Natural killer cell treated with Interleukin-12 subunit alpha and Interleukin-12 subunit beta and Interleukin-15 and Interleukin-18, amount 100 ng/mL, for 72 hours (primary cell): ENCODE measurements at regions not wholly inside any gene's neighbourhood (a gene's known extent, or its start where the extent isn't known, plus 50 kb on each side); places are given as distances from the start of the nearest gene placed in this dataset.
A peak's percentile ranks its signal among the peaks of the same experiment; 100 is the strongest.

ENCODE experiments used
- ATAC-seq, 2 donors: fragments of 150-1000 bp; cut with Tn5 transposase in 1 of 2; sonication (Bioruptor Pico), chemical (Tn5 transposase) in 1 of 2; 2 replicates each; pipeline ENCODE4 v1.10.0; 2021
- DNase-seq: peaks from one replicate; pipeline ENCODE4 v3.0.0; 2022; ENCODE audit warnings: low spot score
- H3K27ac Mint-ChIP-seq, 2 donors: 1 replicate in 1 of 2; 2 replicates in 1 of 2; pipeline ENCODE4 v1.8.0; 2022; ENCODE audit warnings: mixed read lengths in 2 of 2, mild to moderate bottlenecking in 1 of 2, moderate library complexity in 1 of 2
- H3K27me3 Mint-ChIP-seq, 2 donors: 1 replicate in 1 of 2; 2 replicates in 1 of 2; pipeline ENCODE4 v1.8.0; 2022; ENCODE audit warnings: mixed read lengths in 2 of 2
- H3K36me3 Mint-ChIP-seq: one replicate; pipeline ENCODE4 v1.8.0; 2022; ENCODE audit warnings: mixed read lengths
- H3K4me1 Mint-ChIP-seq, 2 donors: 1 replicate in 1 of 2; 2 replicates in 1 of 2; pipeline ENCODE4 v1.8.0; 2022; ENCODE audit warnings: low read depth in 2 of 2, mixed read lengths in 2 of 2, mild to moderate bottlenecking in 1 of 2
- H3K4me3 Mint-ChIP-seq: one replicate; pipeline ENCODE4 v1.8.0; 2022; ENCODE audit warnings: mixed read lengths
- H3K9me3 Mint-ChIP-seq: 2 replicates; pipeline ENCODE4 v1.8.0; 2022; ENCODE audit warnings: mixed read lengths

- Mint-ChIP-seq H3K36me3 (no peaks in the 10 kb centered on the region), H3K4me1 (no peaks in the 10 kb centered on the region), H3K4me3 (no peak overlapping the region), H3K27ac (no peak overlapping the region), H3K9me3 (no peaks in the 10 kb centered on the region), H3K27me3 (peaks cover 9 to 20% of the 10 kb centered on the region in 2 donors)
- DNase-seq (no peak), ATAC-seq (no peak)
These were observed 52.2 kb downstream of the ADRA2C start for GRCh38 chr4:3818371-3818770.

DNA sequence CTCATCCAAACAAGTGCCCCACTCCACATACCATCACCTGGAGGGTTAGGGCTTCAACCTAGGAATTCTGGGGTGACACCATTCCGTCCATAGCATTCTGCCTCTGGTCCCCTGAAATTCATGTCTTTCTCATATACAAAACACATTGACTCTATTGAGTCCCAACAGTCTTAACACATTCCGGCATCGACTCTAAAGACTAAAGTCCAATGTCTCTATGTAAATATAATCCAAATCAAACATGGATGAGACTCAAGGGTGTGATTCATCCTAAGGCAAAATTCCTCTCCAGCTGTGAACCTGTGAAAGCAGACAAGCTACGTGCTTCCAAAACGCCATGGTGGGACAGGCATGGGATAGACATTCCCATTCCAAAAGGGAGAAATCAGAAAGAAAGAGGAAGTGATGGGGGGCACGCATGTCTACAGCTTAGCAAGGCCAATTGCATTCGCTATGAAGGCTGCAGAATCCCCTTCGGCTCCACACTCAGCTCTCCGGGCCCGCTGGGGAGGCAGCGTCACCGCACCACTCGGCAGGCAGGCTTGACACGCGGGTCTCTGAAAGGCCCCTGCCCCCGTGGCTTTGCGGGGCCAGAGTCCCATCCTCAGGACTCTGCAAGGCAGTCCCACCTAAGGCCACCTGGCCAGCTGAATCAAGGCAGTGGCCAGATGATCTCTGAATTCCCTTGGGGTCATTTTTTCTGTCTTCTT is 53.2 kb downstream of the ADRA2C start:
- no peak for DNase-seq
- H3K27me3 Mint-ChIP-seq, result peaks cover 11 to 20% of the 10 kb centered on the region in 2 donors
- H3K27ac Mint-ChIP-seq, result no peak overlapping the region
- no peaks in the 10 kb centered on the region for H3K9me3 Mint-ChIP-seq
- no peak for ATAC-seq
- no peaks in the 10 kb centered on the region for H3K36me3 Mint-ChIP-seq
- no peak overlapping the region for H3K4me3 Mint-ChIP-seq
- no peaks in the 10 kb centered on the region for H3K4me1 Mint-ChIP-seq

DNA sequence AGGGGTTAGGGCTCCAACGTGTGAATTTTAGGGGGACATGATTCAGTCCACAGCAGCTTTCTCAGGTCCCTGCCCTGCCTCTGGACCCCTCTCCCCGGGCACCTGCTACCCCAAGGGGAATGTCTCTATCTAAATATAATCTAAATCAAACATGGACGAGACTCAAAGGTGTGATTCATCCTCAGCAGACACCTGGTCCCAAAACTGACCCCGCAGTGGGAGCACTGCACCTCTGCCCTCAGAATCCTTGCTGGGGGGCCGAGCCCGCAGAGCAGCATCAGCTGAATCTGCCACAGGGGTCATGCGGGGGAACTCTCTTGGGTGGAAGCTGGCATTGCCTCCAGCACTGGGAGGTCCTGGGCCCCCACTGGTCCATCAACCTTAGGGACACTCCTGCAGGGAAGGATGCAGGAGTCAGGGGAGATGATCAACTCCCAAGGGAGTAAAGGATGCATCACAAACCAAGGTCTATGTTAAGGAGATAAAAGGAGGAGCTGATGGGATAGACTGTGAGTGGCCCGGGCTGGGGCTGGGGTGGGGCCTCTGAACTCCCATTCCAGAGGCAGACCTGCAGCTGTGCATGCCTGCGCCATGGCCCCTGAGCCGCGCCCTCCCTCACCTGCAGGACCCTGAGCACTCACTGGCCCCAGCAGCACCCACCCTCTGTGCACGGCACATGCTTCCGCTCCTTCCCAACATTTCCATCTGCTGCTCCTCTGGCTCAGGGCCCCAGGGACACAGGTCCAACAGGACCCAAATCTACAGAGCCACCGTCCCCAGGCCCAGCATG is 54.0 kb downstream of the ADRA2C start:
- Mint-ChIP-seq H3K4me1 (no peaks in the 10 kb centered on the region), H3K36me3 (no peaks in the 10 kb centered on the region), H3K27ac (no peak overlapping the region), H3K27me3 (peaks cover 19 to 27% of the 10 kb centered on the region in 2 donors), H3K4me3 (no peak overlapping the region), H3K9me3 (no peaks in the 10 kb centered on the region)
- DNase-seq (no peak), ATAC-seq (peak in 1 of 2 donors; percentile 6)

GRCh38 chr4:3820806-3821579 is 54.8 kb downstream of the ADRA2C start:
- H3K27ac Mint-ChIP-seq, result no peak overlapping the region
- ATAC-seq (no peak), DNase-seq (no peak)
- H3K4me3 Mint-ChIP-seq, result no peak overlapping the region
- H3K27me3 Mint-ChIP-seq, result peaks cover 21 to 29% of the 10 kb centered on the region in 2 donors
- no peaks in the 10 kb centered on the region for H3K36me3 Mint-ChIP-seq
- no peaks in the 10 kb centered on the region for H3K9me3 Mint-ChIP-seq
- no peaks in the 10 kb centered on the region for H3K4me1 Mint-ChIP-seq

DNA sequence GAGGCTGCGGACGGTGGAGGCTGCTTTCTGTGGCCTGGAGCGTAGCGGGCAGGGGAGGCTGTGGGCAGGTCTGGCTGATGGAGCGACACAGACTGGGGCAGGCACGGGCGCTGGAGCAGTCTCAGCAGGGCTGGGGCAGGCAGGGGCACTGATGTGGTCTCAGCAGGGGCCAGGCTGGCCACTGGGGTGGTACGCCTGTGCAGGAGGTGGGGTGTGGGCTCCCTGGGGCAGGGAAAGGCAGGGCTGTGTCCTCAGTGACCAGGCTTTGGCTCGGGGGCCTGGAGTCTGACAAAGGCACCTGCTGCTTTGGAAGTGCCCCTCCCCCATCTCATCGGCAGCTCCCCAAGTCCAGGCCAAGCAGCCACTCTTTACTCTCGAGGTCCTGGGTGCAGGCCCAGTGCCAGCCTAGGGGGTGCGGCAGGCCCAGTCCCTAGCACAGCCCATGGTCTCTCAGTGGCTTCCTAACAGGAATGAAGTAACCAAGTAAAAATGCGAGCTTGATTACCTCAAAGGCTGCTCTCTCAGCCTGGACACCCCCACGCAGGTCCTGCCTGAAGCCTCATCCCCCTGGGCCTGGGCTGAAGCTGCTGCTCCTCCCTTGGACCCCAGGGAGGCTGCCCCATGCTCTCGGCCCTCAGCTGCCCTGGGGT is 55.5 kb downstream of the ADRA2C start:
- peak in 1 of 2 donors; percentile 21 for ATAC-seq

DNA sequence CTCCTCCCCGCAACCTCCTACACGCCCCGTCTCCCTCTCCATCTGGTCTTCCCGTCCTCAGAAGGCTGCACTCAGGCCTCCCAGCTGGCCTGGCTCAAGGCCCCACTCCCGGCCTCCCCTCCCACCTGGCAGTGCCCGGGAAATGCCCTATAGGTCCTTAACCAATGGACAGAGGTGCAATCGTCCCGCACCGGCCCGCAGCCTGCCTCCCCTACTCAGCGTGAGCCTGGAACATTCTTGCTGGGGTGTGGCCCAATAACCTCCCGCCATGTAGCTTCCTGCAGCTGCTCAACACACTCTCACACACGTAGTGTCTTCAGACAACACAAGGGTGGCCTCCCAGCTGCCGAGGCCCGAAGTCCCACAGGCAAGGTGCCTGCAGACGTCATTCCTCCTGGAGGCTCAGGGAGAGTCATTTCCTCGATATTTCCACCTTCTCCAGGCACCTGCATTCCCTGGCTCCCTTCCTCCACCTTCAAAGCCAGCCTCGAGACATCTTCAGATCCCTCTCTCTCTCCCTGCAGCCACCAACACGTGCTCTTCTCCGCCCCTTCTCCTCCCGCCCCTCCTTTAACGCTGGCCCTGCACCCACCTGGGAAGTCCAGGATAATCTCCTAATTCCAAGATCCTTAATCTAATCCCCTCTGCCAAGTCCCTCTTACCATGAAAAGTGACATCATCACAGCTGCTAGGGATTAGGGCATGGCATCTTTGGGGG is 56.2 kb downstream of the ADRA2C start:
- no peaks in the 10 kb centered on the region for H3K4me1 Mint-ChIP-seq
- H3K9me3 Mint-ChIP-seq, result no peaks in the 10 kb centered on the region
- no peak overlapping the region for H3K27ac Mint-ChIP-seq
- ATAC-seq (no peak), DNase-seq (no peak)
- no peaks in the 10 kb centered on the region for H3K36me3 Mint-ChIP-seq
- H3K27me3 Mint-ChIP-seq, result peaks cover 21 to 29% of the 10 kb centered on the region in 2 donors
- H3K4me3 Mint-ChIP-seq, result no peak overlapping the region

More for the DNA sequence above, 55.5 kb downstream of the ADRA2C start:
- Mint-ChIP-seq H3K27ac (no peak overlapping the region), H3K9me3 (no peaks in the 10 kb centered on the region), H3K36me3 (no peaks in the 10 kb centered on the region), H3K4me3 (no peak overlapping the region), H3K27me3 (peaks cover 21 to 29% of the 10 kb centered on the region in 2 donors), H3K4me1 (no peaks in the 10 kb centered on the region)
- DNase-seq, result no peak

DNA sequence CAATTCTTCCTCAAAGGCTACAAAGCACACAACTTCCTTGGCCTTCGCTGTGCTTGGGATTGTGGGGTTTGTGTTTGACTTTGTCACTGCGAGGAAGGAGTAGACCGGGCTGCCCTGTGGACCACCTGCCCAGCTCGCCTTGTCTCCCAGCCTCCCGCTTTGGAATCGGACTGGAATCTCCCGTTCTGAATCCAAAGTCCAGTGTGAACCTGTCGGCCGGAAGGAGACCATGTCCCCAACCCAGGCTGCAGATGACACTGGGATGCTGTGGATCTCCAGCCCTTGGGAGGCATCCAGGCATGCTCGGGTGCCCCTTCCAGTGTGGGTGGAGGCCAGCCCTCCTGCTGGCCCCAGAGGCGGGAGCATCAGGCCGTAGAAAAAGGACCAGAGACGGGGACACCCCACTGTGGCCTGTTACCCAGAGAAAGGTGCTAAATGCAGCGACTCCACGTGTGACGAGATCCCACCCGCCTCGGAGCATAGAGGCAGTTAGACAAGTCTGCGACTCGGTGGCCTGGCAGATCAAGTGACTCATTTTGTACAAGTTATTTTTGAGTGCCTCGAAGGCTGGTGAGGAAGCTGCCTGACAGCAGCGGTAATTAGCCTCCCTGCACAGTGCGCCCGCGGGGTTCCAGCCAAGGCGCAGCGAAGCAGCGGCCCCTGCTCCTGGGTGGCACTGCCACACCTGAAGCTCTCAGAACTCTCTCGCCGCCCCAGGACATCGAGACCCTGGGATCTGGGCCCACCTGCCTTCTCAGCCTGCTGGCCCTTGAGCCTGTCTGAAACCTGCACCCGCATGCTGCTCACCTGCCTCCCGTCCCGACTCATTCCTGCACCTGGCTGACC is 57.5 kb downstream of the ADRA2C start:
- Mint-ChIP-seq H3K4me3 (no peak overlapping the region), H3K27ac (no peak overlapping the region), H3K27me3 (peaks cover 21 to 29% of the 10 kb centered on the region in 2 donors), H3K9me3 (no peaks in the 10 kb centered on the region), H3K36me3 (no peaks in the 10 kb centered on the region), H3K4me1 (no peaks in the 10 kb centered on the region)
- ATAC-seq, result no peak
- DNase-seq, result no peak

GRCh38 chr4:3824521-3825270 is 58.5 kb downstream of the ADRA2C start:
- peaks cover 21 to 23% of the 10 kb centered on the region in 2 donors for H3K27me3 Mint-ChIP-seq

GRCh38 chr4:3825530-3825929 is 59.3 kb downstream of the ADRA2C start:
- H3K36me3 Mint-ChIP-seq, result no peaks in the 10 kb centered on the region
- peaks cover 23 to 27% of the 10 kb centered on the region in 2 donors for H3K27me3 Mint-ChIP-seq
- ATAC-seq, result no peak
- H3K4me1 Mint-ChIP-seq, result no peaks in the 10 kb centered on the region
- no peaks in the 10 kb centered on the region for H3K9me3 Mint-ChIP-seq
- H3K4me3 Mint-ChIP-seq, result no peak overlapping the region
- DNase-seq, result no peak
- no peak overlapping the region for H3K27ac Mint-ChIP-seq

More at GRCh38 chr4:3824521-3825270, 58.5 kb downstream of the ADRA2C start:
- no peak for ATAC-seq
- Mint-ChIP-seq H3K36me3 (no peaks in the 10 kb centered on the region), H3K4me3 (no peak overlapping the region), H3K27ac (no peak overlapping the region), H3K4me1 (no peaks in the 10 kb centered on the region), H3K9me3 (no peaks in the 10 kb centered on the region)
- DNase-seq, result no peak

DNA sequence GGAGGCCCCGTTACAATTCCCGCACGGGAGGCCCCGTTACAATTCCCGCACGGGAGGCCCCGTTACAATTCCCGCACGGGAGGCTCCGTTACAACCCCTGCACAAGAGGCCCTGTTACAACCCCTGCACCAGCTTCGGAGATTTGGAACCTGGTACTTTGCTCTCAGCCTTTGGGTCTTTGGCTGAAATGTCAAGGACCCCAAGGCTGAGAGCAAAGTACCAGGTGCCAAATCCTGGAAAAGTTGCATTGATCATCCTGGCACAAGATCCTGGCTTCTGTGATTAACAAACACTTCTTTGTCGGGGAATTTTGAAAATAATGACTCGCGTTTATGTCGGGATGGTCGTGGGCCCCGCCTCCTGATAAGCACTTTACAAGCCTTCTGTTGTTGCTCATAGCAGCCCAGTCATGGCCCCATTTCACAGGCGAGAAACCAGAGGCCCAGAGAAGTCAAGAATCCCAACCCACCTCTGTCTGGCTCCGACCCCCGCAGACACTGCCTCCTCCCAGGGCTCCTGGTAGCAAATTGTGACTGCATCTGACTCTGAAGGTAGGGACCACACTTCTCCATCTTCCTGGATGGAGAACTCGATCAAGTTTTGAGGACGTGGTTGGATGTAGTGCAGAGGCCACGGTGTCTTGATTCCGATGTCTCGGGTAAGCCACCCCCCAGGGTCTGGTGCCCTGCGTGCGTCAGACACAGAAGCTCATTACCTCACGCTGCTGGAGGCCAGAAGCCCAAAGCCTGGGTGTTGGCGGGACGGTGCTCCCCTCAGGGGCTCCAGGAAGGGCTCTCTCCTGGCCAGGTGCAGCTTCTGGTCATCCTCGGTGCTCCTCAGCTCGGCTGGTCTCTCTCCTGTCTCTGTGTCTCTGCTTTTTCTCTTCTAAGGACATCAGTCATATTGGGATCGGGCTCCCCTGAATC is 60.3 kb downstream of the ADRA2C start:
- no peak overlapping the region for H3K4me3 Mint-ChIP-seq
- ATAC-seq, result no peak

More for the DNA sequence above, 60.3 kb downstream of the ADRA2C start:
- no peaks in the 10 kb centered on the region for H3K4me1 Mint-ChIP-seq
- H3K36me3 Mint-ChIP-seq, result no peaks in the 10 kb centered on the region
- no peak overlapping the region for H3K27ac Mint-ChIP-seq
- H3K9me3 Mint-ChIP-seq, result no peaks in the 10 kb centered on the region
- peaks cover 16 to 25% of the 10 kb centered on the region in 2 donors for H3K27me3 Mint-ChIP-seq
- no peak for DNase-seq
